HCT116 (cell line): ENCODE measurements at regions not wholly inside any gene's neighbourhood (a gene's known extent, or its start where the extent isn't known, plus 50 kb on each side); places are given as distances from the start of the nearest gene placed in this dataset.

Source experiments
- ATAC-seq: fragments of 200-7000 bp; cut with Tn5 transposase; 2 replicates; pipeline ENCODE4 v1.9.1; 2020; ENCODE audit warnings: mild to moderate bottlenecking, moderate library complexity
- BruUV-seq: library from RNA; stranded (reverse); fragments of 400-500 nt; replicated peaks from 2 replicates; lab custom pipeline; 2021; lab: Mats Ljungman, UMichigan
- CTCF ChIA-PET: fragments of 300-600 bp; sonication (Branson Sonifier 250); formaldehyde crosslinking; loops from one replicate; lab custom pipeline; 2021; ENCODE audit warnings: antibody characterized with exemption; lab: Charles Lee
- POLR2A ChIA-PET: fragments of 300-600, 350-600 bp; sonication (Branson Sonifier 250); formaldehyde crosslinking; loops from one replicate; lab custom pipeline; 2021; ENCODE audit warnings: antibody characterized with exemption; lab: Charles Lee
- RAD21 ChIA-PET, 2 experiments: fragments of 300-600 bp; sonication (Branson Sonifier 250); formaldehyde crosslinking; loops; one replicate each; lab custom pipeline; 2023; ENCODE audit warnings: low total read pairs in 2 of 2; ENCODE audit not compliant: uncharacterized antibody in 2 of 2, unreplicated experiment in 2 of 2, low non-redundant PET in 1 of 2; lab: Charles Lee
- DNase-seq: peaks from one replicate; pipeline ENCODE4 v3.0.0-alpha.2; 2010; ENCODE audit warnings: low read depth, low spot score
- H2AFZ ChIP-seq: fragments of 200-600 bp; shearing (Covaris generic), sonication (generic); 2 replicates; pipeline ENCODE4 v1.6.1; 2017; ENCODE audit warnings: low read depth, mixed run types, mixed read lengths, antibody characterized with exemption, low read length; ENCODE audit not compliant: poor library complexity, severe bottlenecking
- H3K27ac ChIP-seq: 2 replicates; pipeline ENCODE4 v1.5.1; 2012; ENCODE audit warnings: low read depth, low read length
- H3K27me3 ChIP-seq: fragments of 200-600 bp; sonication (generic); 2 replicates; pipeline ENCODE4 v1.6.1; 2016; ENCODE audit warnings: mixed run types, low read length, mixed read lengths; ENCODE audit not compliant: insufficient read depth
- H3K36me3 ChIP-seq, 2 experiments: fragments of 200-500 bp in 1 of 2; fragments of 200-600 bp in 1 of 2; sonication (Bioruptor generic) in 1 of 2; sonication (generic) in 1 of 2; 2 replicates each; pipeline versions ENCODE4 v1.5.1 to v1.6.1; 2014 to 2016; ENCODE audit warnings: low read length in 2 of 2, inconsistent platforms in 1 of 2, mixed read lengths in 1 of 2, mixed run types in 1 of 2; ENCODE audit not compliant: insufficient read depth in 2 of 2, control insufficient read depth in 1 of 2
- H3K4me1 ChIP-seq, 2 experiments: fragments of 200-600 bp in 1 of 2; sonication (generic) in 1 of 2; 2 replicates each; pipeline versions ENCODE4 v1.5.1 to v1.6.1; 2012 to 2017; ENCODE audit warnings: low read length in 2 of 2, inconsistent platforms in 1 of 2, mild to moderate bottlenecking in 1 of 2, mixed read lengths in 1 of 2, mixed run types in 1 of 2, moderate library complexity in 1 of 2; ENCODE audit not compliant: insufficient read depth in 2 of 2, control insufficient read depth in 1 of 2
- H3K4me2 ChIP-seq: fragments of 200-600 bp; sonication (generic); 2 replicates; pipeline ENCODE4 v1.6.1; 2017; ENCODE audit warnings: mixed run types, low read length, mixed read lengths
- H3K4me3 ChIP-seq, 2 experiments: fragments of 200-600 bp in 1 of 2; sonication (generic) in 1 of 2; replicated peaks in 1 of 2; 2 replicates each; pipeline ENCODE4 v1.5.1; 2011 to 2016; ENCODE audit warnings: low read length in 2 of 2, control low read depth in 1 of 2, low read depth in 1 of 2, mild to moderate bottlenecking in 1 of 2, mixed read lengths in 1 of 2, mixed run types in 1 of 2
- H3K79me2 ChIP-seq: fragments of 200-600 bp; sonication (generic); 2 replicates; pipeline ENCODE4 v1.6.1; 2017; ENCODE audit warnings: mild to moderate bottlenecking, mixed run types, low read length, moderate library complexity, mixed read lengths; ENCODE audit not compliant: insufficient read depth
- H3K9ac ChIP-seq: fragments of 200-600 bp; sonication (generic); 2 replicates; pipeline ENCODE4 v1.6.1; 2016; ENCODE audit warnings: low read length, mixed read lengths
- H3K9me2 ChIP-seq: fragments of 200-600 bp; sonication (generic), shearing (Covaris generic); 2 replicates; pipeline ENCODE4 v1.6.1; 2017; ENCODE audit warnings: mixed run types, mild to moderate bottlenecking, moderate library complexity; ENCODE audit not compliant: insufficient read depth
- H3K9me3 ChIP-seq, 2 experiments: fragments of 200-500 bp in 1 of 2; fragments of 200-600 bp in 1 of 2; sonication (Bioruptor generic) in 1 of 2; sonication (generic) in 1 of 2; 2 replicates each; pipeline ENCODE4 v1.6.1; 2014 to 2017; ENCODE audit warnings: low read length in 2 of 2, mixed read lengths in 2 of 2, inconsistent platforms in 1 of 2, low read depth in 1 of 2, mild to moderate bottlenecking in 1 of 2, mixed run types in 1 of 2, moderate library complexity in 1 of 2; ENCODE audit not compliant: control insufficient read depth in 1 of 2, insufficient read depth in 1 of 2
- H4K20me1 ChIP-seq: fragments of 200-600 bp; sonication (generic), shearing (Covaris generic); 2 replicates; pipeline ENCODE4 v1.6.1; 2017; ENCODE audit warnings: mixed run types, mild to moderate bottlenecking, moderate library complexity; ENCODE audit not compliant: insufficient read depth
- CBX3 ChIP-seq: IDR thresholded peaks from 2 replicates; pipeline ENCODE4 v1.6.1; 2012; ENCODE audit warnings: low read depth
- EGR1 ChIP-seq: IDR thresholded peaks from 2 replicates; pipeline ENCODE4 v1.6.1; 2012; ENCODE audit warnings: low read depth
- RAD21 ChIP-seq: IDR thresholded peaks from 2 replicates; pipeline ENCODE4 v1.6.1; 2012; ENCODE audit warnings: low read depth, mild to moderate bottlenecking
- REST ChIP-seq: IDR thresholded peaks from 2 replicates; pipeline ENCODE4 v1.6.1; 2012; ENCODE audit warnings: low read depth
- SP1 ChIP-seq: IDR thresholded peaks from 2 replicates; pipeline ENCODE4 v1.6.1; 2012; ENCODE audit warnings: low read depth
- TCF7L2 ChIP-seq: IDR thresholded peaks from 2 replicates; pipeline ENCODE4 v1.7.0; 2011; ENCODE audit warnings: borderline replicate concordance, inconsistent platforms; ENCODE audit not compliant: insufficient read depth, insufficient read length; ENCODE audit errors: extremely low read depth
- intact Hi-C: fragments of 100-400 bp; cut with micrococcal nuclease; formaldehyde crosslinking; loops from 2 replicates; pipeline ENCODE4 v1.10.0; 2022

- H3K9ac ChIP-seq: no peak overlapping the region
- POLR2A ChIA-PET: no interaction called here
- TF ChIP-seq TCF7L2 (no peak), EGR1 (no peak), REST (no peak), RAD21 (no peak), SP1 (no peak), CBX3 (no peak)
- TF ChIP-seq, all 23 proteins: peak for 0
- intact Hi-C loops: no loop called here
- Histone ChIP-seq H3K4me3 (no peak overlapping the region), H3K4me2 (no peak overlapping the region), H2AFZ (no peak overlapping the region), H3K27ac (no peak overlapping the region), H3K27me3 (peaks cover 5% of the 10 kb centered on the region; the same call in 1 of the 2 replicates), H3K79me2 (no peaks in the 10 kb centered on the region), H3K9me3 (no peaks in the 10 kb centered on the region), H3K4me1 (no peaks in the 10 kb centered on the region), H4K20me1 (no peaks in the 10 kb centered on the region), H3K36me3 (no peaks in the 10 kb centered on the region), H3K9me2 (no peaks in the 10 kb centered on the region)
- no TSS peak for BruUV-seq
- no peak for DNase-seq
- ATAC-seq: no peak
- RAD21 ChIA-PET: no interaction called here
- CTCF ChIA-PET: interaction anchor here (0.7 kb wide), 1 partner anchor 54 kb away, joined by 3 read pairs; no protein-coding TSS in a partner anchor
These were observed 111.5 kb downstream of the CYRIA start for GRCh38 chr2:16554060-16554583.
